Left ventricle myocardium inferior (tissue), 1 donor: ENCODE measurements at regions not wholly inside any gene's neighbourhood (a gene's known extent, or its start where the extent isn't known, plus 50 kb on each side); places are given as distances from the start of the nearest gene placed in this dataset.

ENCODE experiments used
- DNase-seq: peaks from one replicate; pipeline ENCODE4 v3.0.0-alpha.2; 2020
- H3K27ac ChIP-seq: fragments of 200-600 bp; replicated peaks from 2 replicates; pipeline ENCODE4 v1.8.0; 2021
- H3K27me3 ChIP-seq: fragments of 200-600 bp; 2 replicates; pipeline ENCODE4 v1.8.0; 2021; ENCODE audit warnings: low read depth
- H3K36me3 ChIP-seq: fragments of 200-600 bp; 2 replicates; pipeline ENCODE4 v1.8.0; 2021
- H3K4me1 ChIP-seq: fragments of 200-600 bp; 2 replicates; pipeline ENCODE4 v1.8.0; 2021
- H3K4me3 ChIP-seq: fragments of 200-600 bp; 2 replicates; pipeline ENCODE4 v1.8.0; 2021; ENCODE audit warnings: mild to moderate bottlenecking, moderate library complexity
- H3K9me3 ChIP-seq: fragments of 200-600 bp; replicated peaks from 2 replicates; pipeline ENCODE4 v1.8.0; 2021
- CTCF ChIP-seq: fragments of 200-600 bp; IDR thresholded peaks from 2 replicates; pipeline ENCODE4 v1.8.0; 2021; ENCODE audit warnings: antibody characterized with exemption, mild to moderate bottlenecking, borderline replicate concordance
- intact Hi-C: fragments of 100-400 bp; cut with micrococcal nuclease; formaldehyde crosslinking; loops from one replicate; pipeline ENCODE4 v1.11.0; 2022
- donor health status: DM: no; HTN: yes; CAD: no; lungs with severe emphysema.

GRCh38 chr4:156619154-156619934 lies 352.3 kb downstream of the PDGFC start:
- TF ChIP-seq CTCF: no peak

GRCh38 chr4:156615066-156615531 lies 356.5 kb downstream of the PDGFC start:
- intact Hi-C loops: no loop called here
- Histone ChIP-seq H3K9me3 (no peaks in the 10 kb centered on the region), H3K27ac (no peak overlapping the region), H3K27me3 (no peaks in the 10 kb centered on the region), H3K36me3 (no peaks in the 10 kb centered on the region), H3K4me3 (no peak overlapping the region), H3K4me1 (no peaks in the 10 kb centered on the region)
- DNase-seq: no peak
- TF ChIP-seq CTCF: no peak

More at GRCh38 chr4:156619154-156619934, 352.3 kb downstream of the PDGFC start:
- H3K27me3 ChIP-seq: no peaks in the 10 kb centered on the region
- H3K4me1 ChIP-seq: no peaks in the 10 kb centered on the region
- no peak overlapping the region for H3K4me3 ChIP-seq
- DNase-seq: no peak
- intact Hi-C loops: no loop called here
- H3K36me3 ChIP-seq: no peaks in the 10 kb centered on the region
- H3K27ac ChIP-seq: no peak overlapping the region
- H3K9me3 ChIP-seq: no peaks in the 10 kb centered on the region

- H3K4me3 ChIP-seq: no peak overlapping the region
- intact Hi-C loops: no loop called here
- H3K27me3 ChIP-seq: no peaks in the 10 kb centered on the region
- no peaks in the 10 kb centered on the region for H3K9me3 ChIP-seq
- H3K36me3 ChIP-seq: no peaks in the 10 kb centered on the region
- no peaks in the 10 kb centered on the region for H3K4me1 ChIP-seq
- no peak for DNase-seq
- H3K27ac ChIP-seq: no peak overlapping the region
- no peak for TF ChIP-seq CTCF
These were observed 357.1 kb downstream of the PDGFC start for GRCh38 chr4:156614536-156614935.

DNA sequence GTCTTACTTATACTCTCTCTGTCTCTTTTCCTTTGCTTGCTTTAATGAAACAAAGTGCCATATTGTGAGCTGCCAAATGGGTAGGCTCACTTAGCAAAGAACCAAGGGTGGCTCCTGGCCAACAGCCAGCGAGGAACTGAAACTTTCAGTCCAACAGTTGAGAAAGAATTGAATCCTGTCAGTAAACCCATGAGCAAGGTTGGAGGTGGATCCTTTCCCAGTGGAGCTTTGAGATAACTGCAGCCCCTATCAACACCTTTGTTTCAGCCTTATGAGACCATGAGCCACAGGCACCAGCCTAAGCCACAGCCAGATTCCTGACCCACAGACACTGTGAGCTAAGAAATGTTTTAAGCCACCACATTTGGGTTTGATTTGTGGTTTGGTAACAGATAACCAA lies 362.2 kb downstream of the PDGFC start:
- DNase-seq: peak; percentile 24
- H3K4me3 ChIP-seq: no peak overlapping the region
- TF ChIP-seq CTCF: no peak

DNA sequence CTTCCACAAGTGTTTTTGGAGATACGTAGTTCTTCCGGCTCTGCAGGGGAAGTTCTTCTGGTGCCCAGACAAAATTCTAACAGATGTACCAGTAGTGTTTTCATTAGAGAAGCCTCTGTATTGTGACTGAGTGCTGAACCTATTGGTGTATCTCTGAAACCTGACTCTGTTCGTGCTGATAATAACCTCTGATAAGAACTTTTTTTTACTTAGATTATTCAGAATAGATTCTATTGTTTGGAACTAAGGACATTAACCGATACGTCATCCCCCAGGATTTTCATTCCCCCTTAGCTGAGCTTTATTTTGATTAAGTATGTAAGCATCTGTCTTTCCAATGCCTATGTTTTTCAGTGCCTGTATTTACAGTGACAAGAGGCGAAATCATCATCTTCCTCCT lies 362.9 kb downstream of the PDGFC start:
- Histone ChIP-seq H3K36me3 (no peaks in the 10 kb centered on the region), H3K4me1 (no peaks in the 10 kb centered on the region), H3K27me3 (no peaks in the 10 kb centered on the region), H3K27ac (no peak overlapping the region), H3K4me3 (no peak overlapping the region), H3K9me3 (no peaks in the 10 kb centered on the region)
- TF ChIP-seq CTCF: no peak
- intact Hi-C loops: no loop called here
- DNase-seq: no peak

More for the DNA sequence above, 362.2 kb downstream of the PDGFC start:
- intact Hi-C loops: no loop called here
- Histone ChIP-seq H3K9me3 (no peaks in the 10 kb centered on the region), H3K27me3 (no peaks in the 10 kb centered on the region), H3K36me3 (no peaks in the 10 kb centered on the region), H3K4me1 (no peaks in the 10 kb centered on the region), H3K27ac (no peak overlapping the region)
